HepG2 (cell line): ENCODE measurements at regions not wholly inside any gene's neighbourhood (a gene's known extent, or its start where the extent isn't known, plus 50 kb on each side); places are given as distances from the start of the nearest gene placed in this dataset.

Experiments
- ADNP ChIP-seq: sonication (generic); formaldehyde crosslinking; IDR thresholded peaks from 2 replicates; pipeline ENCODE4 v1.4.0; 2020; ENCODE audit warnings: missing genetic modification reagents
- CBX1 ChIP-seq: IDR thresholded peaks from one replicate; pipeline ENCODE4 v1.6.1; 2016; ENCODE audit warnings: antibody characterized with exemption, low read depth
- GABPA ChIP-seq, 2 experiments: IDR thresholded peaks; 2 replicates each; pipeline ENCODE4 v1.6.1; 2011 to 2016; ENCODE audit warnings: low read depth in 2 of 2, low read length in 1 of 2, missing biosample characterization in 1 of 2, missing genetic modification characterization in 1 of 2
- GATA4 ChIP-seq: sonication (generic); IDR thresholded peaks from 2 replicates; pipeline ENCODE4 v1.6.1; 2016; ENCODE audit warnings: antibody characterized with exemption, low read depth, borderline replicate concordance
- KDM3A ChIP-seq: IDR thresholded peaks from 2 replicates; pipeline ENCODE4 v1.6.1; 2018; ENCODE audit warnings: low read depth, missing compliant biosample characterization
- MEF2D ChIP-seq: sonication (generic); formaldehyde crosslinking; IDR thresholded peaks from 2 replicates; pipeline ENCODE4 v1.5.1; 2020; ENCODE audit warnings: mild to moderate bottlenecking, missing genetic modification reagents
- NFATC3 ChIP-seq: sonication (generic); formaldehyde crosslinking; IDR thresholded peaks from 2 replicates; pipeline ENCODE4 v1.5.1; 2020; ENCODE audit warnings: mild to moderate bottlenecking, missing genetic modification reagents
- NR2C2 ChIP-seq: sonication (generic); formaldehyde crosslinking; IDR thresholded peaks from 2 replicates; pipeline ENCODE4 v1.4.0; 2020; ENCODE audit warnings: missing genetic modification reagents, mild to moderate bottlenecking, moderate library complexity, borderline replicate concordance
- NR3C1 ChIP-seq: sonication (generic); formaldehyde crosslinking; IDR thresholded peaks from 2 replicates; pipeline ENCODE4 v1.4.0; 2020; ENCODE audit warnings: missing genetic modification reagents
- PCBP1 ChIP-seq: fragments of 200-400 bp; formaldehyde crosslinking; IDR thresholded peaks from 2 replicates; pipeline ENCODE4 v1.6.1; 2017; ENCODE audit warnings: mild to moderate bottlenecking, low read depth, low read length, borderline replicate concordance
- ZNF225 ChIP-seq: sonication (generic); formaldehyde crosslinking; IDR thresholded peaks from 2 replicates; pipeline ENCODE4 v1.4.0; 2020; ENCODE audit warnings: mild to moderate bottlenecking, missing genetic modification reagents
- ZNF468 ChIP-seq: sonication (generic); formaldehyde crosslinking; IDR thresholded peaks from 2 replicates; pipeline ENCODE4 v1.8.0; 2022; ENCODE audit warnings: mild to moderate bottlenecking, moderate library complexity, missing genetic modification reagents
- ZNF512 ChIP-seq: sonication (generic); formaldehyde crosslinking; IDR thresholded peaks from 2 replicates; pipeline ENCODE4 v1.4.0; 2020; ENCODE audit warnings: mild to moderate bottlenecking, missing genetic modification reagents
- ZNF616 ChIP-seq: sonication (generic); formaldehyde crosslinking; IDR thresholded peaks from 2 replicates; pipeline ENCODE4 v1.5.0; 2020; ENCODE audit warnings: low read depth, mild to moderate bottlenecking, missing genetic modification reagents
- ZNF737 ChIP-seq: sonication (generic); formaldehyde crosslinking; IDR thresholded peaks from 2 replicates; pipeline ENCODE4 v1.5.0; 2020; ENCODE audit warnings: missing genetic modification reagents, mild to moderate bottlenecking, borderline replicate concordance
- ZNF781 ChIP-seq: sonication (generic); formaldehyde crosslinking; IDR thresholded peaks from 2 replicates; pipeline ENCODE4 v1.5.1; 2020; ENCODE audit warnings: borderline replicate concordance, mild to moderate bottlenecking, missing genetic modification reagents; ENCODE audit errors: not compliant biosample characterization
- ZNF782 ChIP-seq: sonication (generic); formaldehyde crosslinking; IDR thresholded peaks from 2 replicates; pipeline ENCODE4 v1.4.0; 2020; ENCODE audit warnings: missing genetic modification reagents, mild to moderate bottlenecking, borderline replicate concordance
- ZNF891 ChIP-seq: sonication (generic); formaldehyde crosslinking; IDR thresholded peaks from 2 replicates; pipeline ENCODE4 v1.5.0; 2020; ENCODE audit warnings: mild to moderate bottlenecking, missing genetic modification reagents
- TF ChIP-seq, protein P1 (sequence below): IDR thresholded peaks from 2 replicates; pipeline ENCODE4 v1.6.1; 2016
- TF ChIP-seq, protein P2 (sequence below): sonication (generic); formaldehyde crosslinking; IDR thresholded peaks from 2 replicates; pipeline ENCODE4 v1.4.0; 2020; ENCODE audit warnings: missing genetic modification reagents
- TF ChIP-seq, protein P3 (sequence below): sonication (generic); formaldehyde crosslinking; IDR thresholded peaks from 2 replicates; pipeline ENCODE4 v1.4.0; 2020; ENCODE audit warnings: missing genetic modification reagents
- TF ChIP-seq, protein P4 (sequence below): sonication (generic); formaldehyde crosslinking; IDR thresholded peaks from 2 replicates; pipeline ENCODE4 v1.8.0; 2022; ENCODE audit warnings: mild to moderate bottlenecking, missing genetic modification reagents

GRCh38 chr20:23245553-23246181, 104.9 kb upstream of the NXT1 start (continued):
- TF ChIP-seq, protein P1, sequence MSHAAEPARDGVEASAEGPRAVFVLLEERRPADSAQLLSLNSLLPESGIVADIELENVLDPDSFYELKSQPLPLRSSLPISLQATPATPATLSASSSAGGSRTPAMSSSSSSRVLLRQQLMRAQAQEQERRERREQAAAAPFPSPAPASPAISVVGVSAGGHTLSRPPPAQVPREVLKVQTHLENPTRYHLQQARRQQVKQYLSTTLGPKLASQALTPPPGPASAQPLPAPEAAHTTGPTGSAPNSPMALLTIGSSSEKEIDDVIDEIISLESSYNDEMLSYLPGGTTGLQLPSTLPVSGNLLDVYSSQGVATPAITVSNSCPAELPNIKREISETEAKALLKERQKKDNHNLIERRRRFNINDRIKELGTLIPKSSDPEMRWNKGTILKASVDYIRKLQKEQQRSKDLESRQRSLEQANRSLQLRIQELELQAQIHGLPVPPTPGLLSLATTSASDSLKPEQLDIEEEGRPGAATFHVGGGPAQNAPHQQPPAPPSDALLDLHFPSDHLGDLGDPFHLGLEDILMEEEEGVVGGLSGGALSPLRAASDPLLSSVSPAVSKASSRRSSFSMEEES (CRISPR knock-in tag): no peak
- TF ChIP-seq NR2C2 (CRISPR knock-in tag) (no peak), NFATC3 (CRISPR knock-in tag) (no peak), ZNF737 (CRISPR knock-in tag) (0 out of 2 replicates have a peak, but pooled peaks have one; percentile 31), ZNF891 (CRISPR knock-in tag) (peak; percentile 60; the same call in 1 of the 2 replicates), PCBP1 (no peak), ZNF512 (CRISPR knock-in tag) (0 out of 2 replicates have a peak, but pooled peaks have one; percentile 40), ZNF616 (no peak), ZNF468 (CRISPR knock-in tag) (no peak), KDM3A (CRISPR knock-in tag) (no peak), CBX1 (no peak), ADNP (CRISPR knock-in tag) (no peak), ZNF781 (no peak), GABPA (IDR thresholded peaks at IDR 0.05; ENCODE audit: low read depth, low read length) (no peak), GABPA (CRISPR knock-in tag; IDR thresholded peaks at IDR 0.05; ENCODE audit: low read depth) (no peak), GATA4 (no peak), ZNF782 (CRISPR knock-in tag) (no peak), ZNF225 (CRISPR knock-in tag) (no peak), NR3C1 (no peak), MEF2D (CRISPR knock-in tag) (no peak)
- TF ChIP-seq, protein P2, sequence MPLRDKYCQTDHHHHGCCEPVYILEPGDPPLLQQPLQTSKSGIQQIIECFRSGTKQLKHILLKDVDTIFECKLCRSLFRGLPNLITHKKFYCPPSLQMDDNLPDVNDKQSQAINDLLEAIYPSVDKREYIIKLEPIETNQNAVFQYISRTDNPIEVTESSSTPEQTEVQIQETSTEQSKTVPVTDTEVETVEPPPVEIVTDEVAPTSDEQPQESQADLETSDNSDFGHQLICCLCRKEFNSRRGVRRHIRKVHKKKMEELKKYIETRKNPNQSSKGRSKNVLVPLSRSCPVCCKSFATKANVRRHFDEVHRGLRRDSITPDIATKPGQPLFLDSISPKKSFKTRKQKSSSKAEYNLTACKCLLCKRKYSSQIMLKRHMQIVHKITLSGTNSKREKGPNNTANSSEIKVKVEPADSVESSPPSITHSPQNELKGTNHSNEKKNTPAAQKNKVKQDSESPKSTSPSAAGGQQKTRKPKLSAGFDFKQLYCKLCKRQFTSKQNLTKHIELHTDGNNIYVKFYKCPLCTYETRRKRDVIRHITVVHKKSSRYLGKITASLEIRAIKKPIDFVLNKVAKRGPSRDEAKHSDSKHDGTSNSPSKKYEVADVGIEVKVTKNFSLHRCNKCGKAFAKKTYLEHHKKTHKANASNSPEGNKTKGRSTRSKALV: no peak
- TF ChIP-seq, protein P3, sequence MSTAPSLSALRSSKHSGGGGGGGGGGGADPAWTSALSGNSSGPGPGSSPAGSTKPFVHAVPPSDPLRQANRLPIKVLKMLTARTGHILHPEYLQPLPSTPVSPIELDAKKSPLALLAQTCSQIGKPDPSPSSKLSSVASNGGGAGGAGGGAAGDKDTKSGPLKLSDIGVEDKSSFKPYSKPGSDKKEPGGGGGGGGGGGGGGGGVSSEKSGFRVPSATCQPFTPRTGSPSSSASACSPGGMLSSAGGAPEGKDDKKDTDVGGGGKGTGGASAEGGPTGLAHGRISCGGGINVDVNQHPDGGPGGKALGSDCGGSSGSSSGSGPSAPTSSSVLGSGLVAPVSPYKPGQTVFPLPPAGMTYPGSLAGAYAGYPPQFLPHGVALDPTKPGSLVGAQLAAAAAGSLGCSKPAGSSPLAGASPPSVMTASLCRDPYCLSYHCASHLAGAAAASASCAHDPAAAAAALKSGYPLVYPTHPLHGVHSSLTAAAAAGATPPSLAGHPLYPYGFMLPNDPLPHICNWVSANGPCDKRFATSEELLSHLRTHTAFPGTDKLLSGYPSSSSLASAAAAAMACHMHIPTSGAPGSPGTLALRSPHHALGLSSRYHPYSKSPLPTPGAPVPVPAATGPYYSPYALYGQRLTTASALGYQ (CRISPR knock-in tag): no peak
- TF ChIP-seq, protein P4, sequence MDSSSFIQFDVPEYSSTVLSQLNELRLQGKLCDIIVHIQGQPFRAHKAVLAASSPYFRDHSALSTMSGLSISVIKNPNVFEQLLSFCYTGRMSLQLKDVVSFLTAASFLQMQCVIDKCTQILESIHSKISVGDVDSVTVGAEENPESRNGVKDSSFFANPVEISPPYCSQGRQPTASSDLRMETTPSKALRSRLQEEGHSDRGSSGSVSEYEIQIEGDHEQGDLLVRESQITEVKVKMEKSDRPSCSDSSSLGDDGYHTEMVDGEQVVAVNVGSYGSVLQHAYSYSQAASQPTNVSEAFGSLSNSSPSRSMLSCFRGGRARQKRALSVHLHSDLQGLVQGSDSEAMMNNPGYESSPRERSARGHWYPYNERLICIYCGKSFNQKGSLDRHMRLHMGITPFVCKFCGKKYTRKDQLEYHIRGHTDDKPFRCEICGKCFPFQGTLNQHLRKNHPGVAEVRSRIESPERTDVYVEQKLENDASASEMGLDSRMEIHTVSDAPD (CRISPR knock-in tag): no peak
